ENCODE measurements at regions not wholly inside any gene's neighbourhood (a gene's known extent, or its start where the extent isn't known, plus 50 kb on each side); places are given as distances from the start of the nearest gene placed in this dataset.

DNA sequence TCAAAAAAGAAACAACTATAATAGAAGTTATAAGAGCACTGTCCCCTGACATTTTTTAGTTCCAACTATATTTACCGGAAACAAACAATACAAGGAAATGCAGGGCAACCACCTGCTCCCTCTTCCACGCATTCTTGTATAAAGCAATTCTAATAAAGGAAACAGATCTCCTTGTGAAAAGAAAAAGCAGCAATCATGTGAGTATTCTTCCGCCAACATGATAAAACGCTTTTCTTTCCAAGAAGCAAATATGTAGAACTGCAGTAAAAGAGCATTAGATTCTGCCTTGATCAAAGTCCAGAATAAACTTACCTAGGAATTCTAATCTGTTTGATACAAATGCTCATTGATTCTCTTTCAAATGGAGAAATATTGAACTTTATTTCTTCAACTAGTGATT, 230.3 kb downstream of the CNTN3 start:
- H3K4me1 ChIP-seq (ENCODE audit: control insufficient read depth in 1 of 2, insufficient read depth in 2 of 2, low read depth in 1 of 2, low read length in 1 of 2): no peaks in the 10 kb centered on the region
- H3K9me3 ChIP-seq: no peaks in the 10 kb centered on the region
- TF ChIP-seq, protein P1, sequence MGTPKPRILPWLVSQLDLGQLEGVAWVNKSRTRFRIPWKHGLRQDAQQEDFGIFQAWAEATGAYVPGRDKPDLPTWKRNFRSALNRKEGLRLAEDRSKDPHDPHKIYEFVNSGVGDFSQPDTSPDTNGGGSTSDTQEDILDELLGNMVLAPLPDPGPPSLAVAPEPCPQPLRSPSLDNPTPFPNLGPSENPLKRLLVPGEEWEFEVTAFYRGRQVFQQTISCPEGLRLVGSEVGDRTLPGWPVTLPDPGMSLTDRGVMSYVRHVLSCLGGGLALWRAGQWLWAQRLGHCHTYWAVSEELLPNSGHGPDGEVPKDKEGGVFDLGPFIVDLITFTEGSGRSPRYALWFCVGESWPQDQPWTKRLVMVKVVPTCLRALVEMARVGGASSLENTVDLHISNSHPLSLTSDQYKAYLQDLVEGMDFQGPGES (IDR thresholded peaks at IDR 0.05; ENCODE audit: low read depth, low read length): no peak
- no peak for TF ChIP-seq GABPA (IDR thresholded peaks at IDR 0.05; ENCODE audit: low read depth)
- TF ChIP-seq FOXJ3 (CRISPR knock-in tag; IDR thresholded peaks at IDR 0.05): no peak
- no peak for TF ChIP-seq FOSL2 (IDR thresholded peaks at IDR 0.05; ENCODE audit: borderline replicate concordance, low read depth)
- no peak for TF ChIP-seq NRF1 (IDR thresholded peaks at IDR 0.05; ENCODE audit: low read depth, low read length)
- TF ChIP-seq RXRA (IDR thresholded peaks at IDR 0.05; ENCODE audit: borderline replicate concordance, low read depth): no peak
- no peak for TF ChIP-seq POLR2AphosphoS5 (IDR thresholded peaks at IDR 0.05; ENCODE audit: low read depth, low read length)
- TF ChIP-seq TAF1 (IDR thresholded peaks at IDR 0.05; ENCODE audit: borderline replicate concordance, low read depth, low read length): no peak
- no peak for TF ChIP-seq SIN3A (IDR thresholded peaks at IDR 0.05; ENCODE audit: borderline replicate concordance, low read depth, low read length)
- TF ChIP-seq, protein P2, sequence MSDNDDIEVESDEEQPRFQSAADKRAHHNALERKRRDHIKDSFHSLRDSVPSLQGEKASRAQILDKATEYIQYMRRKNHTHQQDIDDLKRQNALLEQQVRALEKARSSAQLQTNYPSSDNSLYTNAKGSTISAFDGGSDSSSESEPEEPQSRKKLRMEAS (IDR thresholded peaks at IDR 0.05; ENCODE audit: low read depth): no peak
- TF ChIP-seq JUND (IDR thresholded peaks at IDR 0.05): no peak
- TF ChIP-seq, protein P3, sequence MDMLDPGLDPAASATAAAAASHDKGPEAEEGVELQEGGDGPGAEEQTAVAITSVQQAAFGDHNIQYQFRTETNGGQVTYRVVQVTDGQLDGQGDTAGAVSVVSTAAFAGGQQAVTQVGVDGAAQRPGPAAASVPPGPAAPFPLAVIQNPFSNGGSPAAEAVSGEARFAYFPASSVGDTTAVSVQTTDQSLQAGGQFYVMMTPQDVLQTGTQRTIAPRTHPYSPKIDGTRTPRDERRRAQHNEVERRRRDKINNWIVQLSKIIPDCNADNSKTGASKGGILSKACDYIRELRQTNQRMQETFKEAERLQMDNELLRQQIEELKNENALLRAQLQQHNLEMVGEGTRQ (IDR thresholded peaks at IDR 0.05; ENCODE audit: borderline replicate concordance, low read depth, low read length): no peak
- no peak for TF ChIP-seq GATA2 (CRISPR knock-in tag; IDR thresholded peaks at IDR 0.05)
- TF ChIP-seq NFIC (IDR thresholded peaks at IDR 0.05; ENCODE audit: borderline replicate concordance): no peak
- TF ChIP-seq YY1 (IDR thresholded peaks at IDR 0.05; ENCODE audit: low read depth): no peak
- TF ChIP-seq, protein P4, sequence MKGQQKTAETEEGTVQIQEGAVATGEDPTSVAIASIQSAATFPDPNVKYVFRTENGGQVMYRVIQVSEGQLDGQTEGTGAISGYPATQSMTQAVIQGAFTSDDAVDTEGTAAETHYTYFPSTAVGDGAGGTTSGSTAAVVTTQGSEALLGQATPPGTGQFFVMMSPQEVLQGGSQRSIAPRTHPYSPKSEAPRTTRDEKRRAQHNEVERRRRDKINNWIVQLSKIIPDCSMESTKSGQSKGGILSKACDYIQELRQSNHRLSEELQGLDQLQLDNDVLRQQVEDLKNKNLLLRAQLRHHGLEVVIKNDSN (IDR thresholded peaks at IDR 0.05; ENCODE audit: borderline replicate concordance, low read depth): no peak
- TF ChIP-seq, protein P5, sequence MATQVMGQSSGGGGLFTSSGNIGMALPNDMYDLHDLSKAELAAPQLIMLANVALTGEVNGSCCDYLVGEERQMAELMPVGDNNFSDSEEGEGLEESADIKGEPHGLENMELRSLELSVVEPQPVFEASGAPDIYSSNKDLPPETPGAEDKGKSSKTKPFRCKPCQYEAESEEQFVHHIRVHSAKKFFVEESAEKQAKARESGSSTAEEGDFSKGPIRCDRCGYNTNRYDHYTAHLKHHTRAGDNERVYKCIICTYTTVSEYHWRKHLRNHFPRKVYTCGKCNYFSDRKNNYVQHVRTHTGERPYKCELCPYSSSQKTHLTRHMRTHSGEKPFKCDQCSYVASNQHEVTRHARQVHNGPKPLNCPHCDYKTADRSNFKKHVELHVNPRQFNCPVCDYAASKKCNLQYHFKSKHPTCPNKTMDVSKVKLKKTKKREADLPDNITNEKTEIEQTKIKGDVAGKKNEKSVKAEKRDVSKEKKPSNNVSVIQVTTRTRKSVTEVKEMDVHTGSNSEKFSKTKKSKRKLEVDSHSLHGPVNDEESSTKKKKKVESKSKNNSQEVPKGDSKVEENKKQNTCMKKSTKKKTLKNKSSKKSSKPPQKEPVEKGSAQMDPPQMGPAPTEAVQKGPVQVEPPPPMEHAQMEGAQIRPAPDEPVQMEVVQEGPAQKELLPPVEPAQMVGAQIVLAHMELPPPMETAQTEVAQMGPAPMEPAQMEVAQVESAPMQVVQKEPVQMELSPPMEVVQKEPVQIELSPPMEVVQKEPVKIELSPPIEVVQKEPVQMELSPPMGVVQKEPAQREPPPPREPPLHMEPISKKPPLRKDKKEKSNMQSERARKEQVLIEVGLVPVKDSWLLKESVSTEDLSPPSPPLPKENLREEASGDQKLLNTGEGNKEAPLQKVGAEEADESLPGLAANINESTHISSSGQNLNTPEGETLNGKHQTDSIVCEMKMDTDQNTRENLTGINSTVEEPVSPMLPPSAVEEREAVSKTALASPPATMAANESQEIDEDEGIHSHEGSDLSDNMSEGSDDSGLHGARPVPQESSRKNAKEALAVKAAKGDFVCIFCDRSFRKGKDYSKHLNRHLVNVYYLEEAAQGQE (IDR thresholded peaks at IDR 0.05; ENCODE audit: low read depth, low read length): no peak
- TF ChIP-seq FOXM1 (IDR thresholded peaks at IDR 0.05; ENCODE audit: low read depth): no peak
- TF ChIP-seq EZH2phosphoT487 (IDR thresholded peaks at IDR 0.05; ENCODE audit: borderline replicate concordance, low read depth): no peak
- ChIA-PET CTCF (no interaction called here), POLR2A (no interaction called here)
- H3K79me2 ChIP-seq (ENCODE audit: insufficient read depth): no peaks in the 10 kb centered on the region
- no peaks in the 10 kb centered on the region for H3K36me3 ChIP-seq (replicated peaks in 1 of 2; ENCODE audit: control insufficient read depth in 1 of 2, insufficient read depth in 2 of 2, low read length in 1 of 2)
- H4K20me1 ChIP-seq (ENCODE audit: insufficient read depth): no peaks in the 10 kb centered on the region
- no peak overlapping the region for H3K9ac ChIP-seq
- no peaks in the 10 kb centered on the region for H3K27me3 ChIP-seq (ENCODE audit: insufficient read depth)
- no peaks in the 10 kb centered on the region for H3F3A ChIP-seq (replicated peaks; ENCODE audit: insufficient read depth)
- H3K9me2 ChIP-seq: no peaks in the 10 kb centered on the region
- no peak overlapping the region for H3K4me3 ChIP-seq (ENCODE audit: low read depth in 2 of 2, low read length in 1 of 2)
- no peak overlapping the region for H2AFZ ChIP-seq (ENCODE audit: low read depth)
- no peak for DNase-seq
- H3K27ac ChIP-seq (ENCODE audit: low read depth in 2 of 2, low read length in 1 of 2): no peak overlapping the region
- H3K4me2 ChIP-seq: no peak overlapping the region
- WGBS (ENCODE audit: low lambda C conversion rate): 76% methylated on average over 4 of the region's 4 CpGs
